BE2C (cell line): ENCODE measurements at regions not wholly inside any gene's neighbourhood (a gene's known extent, or its start where the extent isn't known, plus 50 kb on each side); places are given as distances from the start of the nearest gene placed in this dataset.

ENCODE experiments used
- DNase-seq: peaks from one replicate; pipeline ENCODE4 v3.0.0-alpha.2; 2020
- H3K27me3 ChIP-seq: fragments of 250-450 bp; sonication (Bioruptor Pico); 2 replicates; pipeline ENCODE4 v1.5.1; 2020; ENCODE audit warnings: mild to moderate bottlenecking
- H3K36me3 ChIP-seq: fragments of 250-450 bp; sonication (Bioruptor Pico); 2 replicates; pipeline ENCODE4 v1.5.1; 2020; ENCODE audit warnings: mild to moderate bottlenecking
- H3K4me1 ChIP-seq: fragments of 250-450 bp; sonication (Bioruptor Pico); 2 replicates; pipeline ENCODE4 v1.5.1; 2020
- H3K4me3 ChIP-seq: 2 replicates; pipeline ENCODE4 v1.5.1; 2011; ENCODE audit warnings: low read depth, low read length
- H3K9me3 ChIP-seq: fragments of 250-450 bp; sonication (Bioruptor Pico); 2 replicates; pipeline ENCODE4 v1.5.1; 2020
- TF ChIP-seq, protein P1 (sequence below): IDR thresholded peaks from 2 replicates; pipeline ENCODE4 v1.5.1; 2012; ENCODE audit warnings: mild to moderate bottlenecking, low read depth, low read length

GRCh38 chr3:159652452-159652851 is 336.2 kb upstream of the IL12A start:
- no peaks in the 10 kb centered on the region for H3K36me3 ChIP-seq
- no peaks in the 10 kb centered on the region for H3K9me3 ChIP-seq
- no peak overlapping the region for H3K4me3 ChIP-seq
- DNase-seq, result no peak
- H3K27me3 ChIP-seq, result no peaks in the 10 kb centered on the region
- TF ChIP-seq, protein P1, sequence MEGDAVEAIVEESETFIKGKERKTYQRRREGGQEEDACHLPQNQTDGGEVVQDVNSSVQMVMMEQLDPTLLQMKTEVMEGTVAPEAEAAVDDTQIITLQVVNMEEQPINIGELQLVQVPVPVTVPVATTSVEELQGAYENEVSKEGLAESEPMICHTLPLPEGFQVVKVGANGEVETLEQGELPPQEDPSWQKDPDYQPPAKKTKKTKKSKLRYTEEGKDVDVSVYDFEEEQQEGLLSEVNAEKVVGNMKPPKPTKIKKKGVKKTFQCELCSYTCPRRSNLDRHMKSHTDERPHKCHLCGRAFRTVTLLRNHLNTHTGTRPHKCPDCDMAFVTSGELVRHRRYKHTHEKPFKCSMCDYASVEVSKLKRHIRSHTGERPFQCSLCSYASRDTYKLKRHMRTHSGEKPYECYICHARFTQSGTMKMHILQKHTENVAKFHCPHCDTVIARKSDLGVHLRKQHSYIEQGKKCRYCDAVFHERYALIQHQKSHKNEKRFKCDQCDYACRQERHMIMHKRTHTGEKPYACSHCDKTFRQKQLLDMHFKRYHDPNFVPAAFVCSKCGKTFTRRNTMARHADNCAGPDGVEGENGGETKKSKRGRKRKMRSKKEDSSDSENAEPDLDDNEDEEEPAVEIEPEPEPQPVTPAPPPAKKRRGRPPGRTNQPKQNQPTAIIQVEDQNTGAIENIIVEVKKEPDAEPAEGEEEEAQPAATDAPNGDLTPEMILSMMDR, result no peak
- no peaks in the 10 kb centered on the region for H3K4me1 ChIP-seq

GRCh38 chr3:159654183-159655134 is 334.2 kb upstream of the IL12A start:
- no peak for DNase-seq

DNA sequence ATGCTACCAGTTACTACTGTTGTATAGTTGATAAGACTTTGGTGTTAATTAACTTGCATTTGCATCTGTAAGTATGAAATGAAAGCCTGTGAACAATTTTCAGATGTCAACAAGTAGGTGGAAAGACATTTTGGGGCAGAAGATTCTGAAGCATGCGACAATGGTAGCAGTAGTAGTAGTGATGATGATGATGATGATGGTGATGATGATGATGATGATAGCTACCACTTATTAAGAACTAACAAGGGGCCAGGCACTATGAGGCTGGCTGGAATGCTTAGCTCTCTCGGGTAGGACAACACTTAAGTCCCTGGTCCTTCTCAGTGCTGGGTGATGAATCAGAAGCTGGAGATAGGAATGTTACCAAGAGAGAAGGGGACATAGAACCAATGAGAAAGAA is 333.4 kb upstream of the IL12A start:
- no peaks in the 10 kb centered on the region for H3K36me3 ChIP-seq
- H3K9me3 ChIP-seq, result no peaks in the 10 kb centered on the region
- DNase-seq, result no peak
- TF ChIP-seq, protein P1, result no peak
- H3K4me3 ChIP-seq, result no peak overlapping the region
- H3K4me1 ChIP-seq, result no peaks in the 10 kb centered on the region
- no peaks in the 10 kb centered on the region for H3K27me3 ChIP-seq

More at GRCh38 chr3:159654183-159655134, 334.2 kb upstream of the IL12A start:
- no peaks in the 10 kb centered on the region for H3K4me1 ChIP-seq
- no peaks in the 10 kb centered on the region for H3K36me3 ChIP-seq
- no peak overlapping the region for H3K4me3 ChIP-seq
- TF ChIP-seq, protein P1, result no peak
- H3K27me3 ChIP-seq, result no peaks in the 10 kb centered on the region
- H3K9me3 ChIP-seq, result no peaks in the 10 kb centered on the region

GRCh38 chr3:159657176-159657575 is 331.5 kb upstream of the IL12A start:
- H3K36me3 ChIP-seq, result no peaks in the 10 kb centered on the region
- no peak overlapping the region for H3K4me3 ChIP-seq
- TF ChIP-seq, protein P1, result no peak

GRCh38 chr3:159657629-159658028 is 331.0 kb upstream of the IL12A start:
- no peak for DNase-seq
- TF ChIP-seq, protein P1, result no peak
- Histone ChIP-seq H3K4me1 (no peaks in the 10 kb centered on the region), H3K9me3 (no peaks in the 10 kb centered on the region), H3K4me3 (no peak overlapping the region), H3K27me3 (no peaks in the 10 kb centered on the region), H3K36me3 (no peaks in the 10 kb centered on the region)

More at GRCh38 chr3:159657176-159657575, 331.5 kb upstream of the IL12A start:
- DNase-seq, result no peak
- Histone ChIP-seq H3K27me3 (no peaks in the 10 kb centered on the region), H3K9me3 (no peaks in the 10 kb centered on the region), H3K4me1 (no peaks in the 10 kb centered on the region)

- no peak for DNase-seq
- no peaks in the 10 kb centered on the region for H3K27me3 ChIP-seq
These were observed 328.3 kb upstream of the IL12A start for GRCh38 chr3:159660326-159660725.

More at GRCh38 chr3:159660326-159660725, 328.3 kb upstream of the IL12A start:
- Histone ChIP-seq H3K4me3 (no peak overlapping the region), H3K9me3 (no peaks in the 10 kb centered on the region), H3K36me3 (no peaks in the 10 kb centered on the region), H3K4me1 (no peaks in the 10 kb centered on the region)
- TF ChIP-seq, protein P1, result no peak
